Fibroblast of lung (primary cell): ENCODE measurements at regions not wholly inside any gene's neighbourhood (a gene's known extent, or its start where the extent isn't known, plus 50 kb on each side); places are given as distances from the start of the nearest gene placed in this dataset.

ENCODE experiments used
- CTCF ChIP-seq, 2 donors: IDR thresholded peaks in 1 of 2; conservative IDR thresholded peaks in 1 of 2; 1 replicate in 1 of 2; 2 replicates in 1 of 2; pipeline ENCODE4 v1.5.1; 2011 to 2012; ENCODE audit warnings: low read length in 2 of 2, control low read depth in 1 of 2, inconsistent platforms in 1 of 2, low read depth in 1 of 2, mild to moderate bottlenecking in 1 of 2
- EZH2 ChIP-seq: IDR thresholded peaks from 2 replicates; pipeline ENCODE4 v1.5.1; 2012; ENCODE audit warnings: low read length, control low read depth, mild to moderate bottlenecking; ENCODE audit errors: missing control alignments

- TF ChIP-seq CTCF (conservative IDR thresholded peaks at IDR 0.05 in 1 of 2, IDR thresholded peaks at IDR 0.05 in 1 of 2; ENCODE audit: low read depth in 1 of 2, low read length in 2 of 2): no peak
- no peak for TF ChIP-seq EZH2
Observed at GRCh38 chr9:103242025-103242424, 246.9 kb downstream of the CYLC2 start.
